HG03457 (cell line): ENCODE measurements at regions not wholly inside any gene's neighbourhood (a gene's known extent, or its start where the extent isn't known, plus 50 kb on each side); places are given as distances from the start of the nearest gene placed in this dataset.

ENCODE experiments used
- ATAC-seq: cut with Tn5 transposase; IDR thresholded peaks from one replicate; pipeline ENCODE4 v1.9.1; 2021; ENCODE audit warnings: moderate number of reproducible peaks; ENCODE audit not compliant: unreplicated experiment

DNA sequence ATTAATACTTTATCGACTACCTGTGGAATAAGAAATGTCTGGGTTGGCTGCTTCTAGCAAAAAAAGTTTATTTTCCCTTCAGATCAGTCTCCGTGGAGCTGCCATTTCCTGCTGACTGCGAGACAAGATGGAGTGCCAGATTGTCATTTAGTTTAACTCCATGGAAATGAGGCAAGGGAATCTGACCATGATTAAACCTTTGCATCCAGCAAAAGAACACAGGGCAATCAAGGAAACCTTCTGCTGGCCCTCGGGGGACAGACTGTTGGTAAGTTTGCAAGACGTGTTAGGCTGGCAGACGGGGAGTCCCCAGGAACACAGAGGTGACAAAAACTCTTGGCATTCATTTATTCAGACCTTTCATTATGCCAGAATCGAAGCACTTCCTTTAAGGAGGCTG, 52.2 kb upstream of the SPACA1 start:
- no peak for ATAC-seq

DNA sequence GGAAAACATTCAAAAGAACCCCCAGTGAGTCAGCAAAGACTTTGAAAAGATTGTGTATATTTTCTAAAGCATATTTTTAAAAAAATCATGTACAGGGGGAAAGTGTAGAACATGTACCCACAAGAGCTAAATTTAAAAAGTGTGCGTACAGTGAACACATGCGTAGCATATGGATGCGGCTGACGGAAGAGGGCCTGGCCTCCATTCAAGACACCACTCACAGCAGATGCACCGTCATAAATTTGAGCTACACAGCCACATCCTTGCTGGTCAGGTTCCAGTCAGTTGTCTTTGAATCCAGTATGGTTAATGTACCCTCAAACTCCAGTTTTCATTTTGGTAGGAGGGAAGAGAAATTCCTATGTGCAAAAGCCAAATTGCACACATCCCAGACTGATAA, 54.3 kb upstream of the SPACA1 start:
- no peak for ATAC-seq

DNA sequence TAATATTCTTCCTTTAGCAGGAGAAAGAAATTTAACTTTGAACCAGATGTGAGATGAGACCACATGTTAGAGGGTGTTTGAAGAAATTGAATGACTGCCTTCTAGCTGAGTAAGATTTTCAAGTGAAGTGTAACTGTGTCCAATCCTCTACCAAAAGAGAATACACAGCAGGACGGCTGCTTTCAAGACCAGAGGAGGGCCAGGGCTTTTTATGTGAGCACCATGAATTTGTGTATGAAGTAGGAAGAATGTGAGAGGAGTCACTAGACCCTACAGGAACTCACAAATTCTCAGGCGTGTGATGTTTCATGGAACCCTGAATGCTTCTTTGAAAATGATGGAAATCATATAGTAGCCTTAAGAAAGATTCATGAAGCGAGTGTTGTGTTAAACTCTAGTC, 56.8 kb upstream of the SPACA1 start:
- no peak for ATAC-seq

DNA sequence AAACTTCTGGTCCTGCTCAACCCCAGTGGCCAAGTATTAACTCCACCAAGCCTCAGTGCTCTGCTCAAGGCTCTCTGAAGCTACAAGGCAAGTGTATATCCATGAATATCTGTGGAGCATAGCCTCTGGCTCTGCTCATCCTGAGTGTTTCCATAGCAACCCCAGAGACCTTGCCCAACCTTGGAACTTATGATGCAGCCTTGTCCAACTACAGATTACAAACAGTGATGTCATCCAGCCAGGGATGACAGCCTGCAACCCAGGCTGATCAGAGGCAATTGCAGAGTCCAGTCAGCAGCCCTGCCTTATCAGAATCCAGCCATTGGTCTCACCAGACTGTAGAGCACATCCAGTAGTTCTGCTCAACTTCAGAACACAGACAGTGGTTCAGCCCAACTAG, 65.5 kb upstream of the SPACA1 start:
- ATAC-seq = no peak

DNA sequence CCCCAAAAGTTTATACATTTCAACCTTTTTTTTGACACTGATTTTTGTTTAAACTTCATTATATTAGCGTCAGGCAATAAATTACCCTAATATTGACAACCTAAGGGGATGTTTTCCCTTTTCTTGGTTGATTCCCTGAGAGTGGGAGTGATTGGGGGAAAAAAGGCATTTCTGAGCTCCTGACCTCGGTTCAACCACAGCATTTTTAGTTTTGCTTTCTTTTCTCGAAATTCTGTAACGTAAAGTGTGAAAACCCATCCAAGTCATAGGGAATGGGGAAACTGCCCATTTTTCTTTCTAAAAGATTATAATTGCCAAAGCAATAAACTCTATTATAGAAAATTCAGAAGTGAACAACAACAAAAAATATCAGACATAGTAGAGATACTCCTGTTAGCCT, 67.9 kb upstream of the SPACA1 start:
- ATAC-seq = no peak

DNA sequence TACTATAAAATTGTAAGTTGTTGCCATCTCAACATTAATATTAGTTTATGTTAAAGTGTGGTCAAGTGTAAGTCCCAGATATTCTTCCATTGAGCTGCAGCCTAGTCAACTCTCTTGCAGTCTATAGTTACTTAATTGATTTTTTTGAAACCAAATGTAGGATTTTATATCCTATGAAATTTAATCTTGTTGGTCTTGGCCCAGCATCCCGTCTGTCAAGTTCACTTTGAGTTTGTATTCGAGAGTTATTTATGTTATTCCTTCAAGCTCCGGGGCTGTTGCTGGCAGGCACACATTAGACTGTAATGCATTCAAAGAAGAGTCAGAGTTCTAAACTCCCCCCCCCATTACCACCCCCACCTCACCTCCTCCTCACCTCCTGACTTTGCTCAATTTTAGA, 71.0 kb upstream of the SPACA1 start:
- no peak for ATAC-seq

DNA sequence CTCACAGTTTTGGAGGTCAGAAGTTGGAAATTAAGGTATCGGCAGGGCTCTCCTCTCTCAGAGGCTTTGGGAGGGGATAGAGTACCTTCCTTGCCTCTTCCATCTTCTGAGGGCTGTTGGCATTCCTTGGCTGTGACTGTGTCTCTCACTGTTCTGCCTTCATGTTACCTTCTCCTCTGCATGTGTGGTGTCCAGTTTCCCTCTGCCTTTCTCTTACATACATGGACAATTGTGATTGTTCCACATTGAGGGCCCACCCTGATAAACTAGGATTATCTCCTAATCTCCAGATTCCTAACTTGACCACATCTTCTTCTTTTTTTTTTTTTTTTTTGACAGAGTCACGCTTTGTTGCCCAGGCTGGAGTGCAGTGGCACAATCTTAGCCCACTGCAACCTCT, 72.1 kb upstream of the SPACA1 start:
- ATAC-seq = no peak

DNA sequence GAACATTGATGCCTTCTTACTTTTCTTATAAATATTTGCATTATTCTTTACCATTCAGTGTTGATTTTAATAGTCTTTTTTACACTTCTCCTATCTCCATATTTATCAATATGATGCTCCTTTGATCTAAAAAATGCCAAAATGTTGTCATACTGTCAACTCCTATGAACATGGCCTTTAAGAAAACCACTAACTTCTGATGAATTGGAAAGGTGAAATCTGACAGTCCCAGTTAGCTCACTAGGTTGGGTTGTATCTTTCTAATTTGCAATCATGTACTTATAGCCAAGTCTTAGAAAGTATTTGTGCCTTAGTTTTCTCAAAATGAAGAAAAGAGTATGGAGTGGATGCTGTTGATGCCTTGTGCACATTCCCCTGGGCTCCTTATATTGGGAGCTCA, 75.4 kb upstream of the SPACA1 start:
- ATAC-seq = no peak

DNA sequence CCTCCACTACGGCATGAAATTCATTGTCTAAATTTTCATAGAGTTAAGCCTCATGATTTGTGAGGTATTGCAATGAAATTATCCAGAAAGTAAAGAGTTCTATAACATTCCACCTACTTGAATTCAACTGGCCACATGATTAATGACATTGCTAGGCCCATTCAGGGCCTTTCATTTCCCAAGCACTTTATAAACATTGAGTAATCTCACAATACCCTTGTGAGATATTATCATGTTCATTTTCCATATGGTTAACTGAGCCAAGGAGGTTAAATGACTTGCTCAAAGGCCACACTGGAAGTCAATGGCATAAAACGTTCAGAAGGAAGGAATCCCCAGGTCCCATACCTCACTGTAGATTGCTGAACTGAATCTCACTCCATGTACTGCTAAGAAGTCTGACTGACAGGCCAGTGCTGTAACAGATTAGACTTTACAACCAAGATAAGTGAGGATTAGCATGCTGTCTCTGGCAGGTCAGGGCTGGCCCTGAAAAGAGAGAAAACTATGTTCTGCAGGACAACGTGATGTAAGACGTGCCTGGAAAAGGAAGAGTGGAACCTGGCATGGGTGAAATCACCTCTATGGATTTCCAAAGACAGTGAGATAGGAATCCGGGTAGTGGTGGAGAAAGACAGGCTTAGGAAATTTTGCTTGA, 75.9 kb upstream of the SPACA1 start:
- ATAC-seq = no peak

DNA sequence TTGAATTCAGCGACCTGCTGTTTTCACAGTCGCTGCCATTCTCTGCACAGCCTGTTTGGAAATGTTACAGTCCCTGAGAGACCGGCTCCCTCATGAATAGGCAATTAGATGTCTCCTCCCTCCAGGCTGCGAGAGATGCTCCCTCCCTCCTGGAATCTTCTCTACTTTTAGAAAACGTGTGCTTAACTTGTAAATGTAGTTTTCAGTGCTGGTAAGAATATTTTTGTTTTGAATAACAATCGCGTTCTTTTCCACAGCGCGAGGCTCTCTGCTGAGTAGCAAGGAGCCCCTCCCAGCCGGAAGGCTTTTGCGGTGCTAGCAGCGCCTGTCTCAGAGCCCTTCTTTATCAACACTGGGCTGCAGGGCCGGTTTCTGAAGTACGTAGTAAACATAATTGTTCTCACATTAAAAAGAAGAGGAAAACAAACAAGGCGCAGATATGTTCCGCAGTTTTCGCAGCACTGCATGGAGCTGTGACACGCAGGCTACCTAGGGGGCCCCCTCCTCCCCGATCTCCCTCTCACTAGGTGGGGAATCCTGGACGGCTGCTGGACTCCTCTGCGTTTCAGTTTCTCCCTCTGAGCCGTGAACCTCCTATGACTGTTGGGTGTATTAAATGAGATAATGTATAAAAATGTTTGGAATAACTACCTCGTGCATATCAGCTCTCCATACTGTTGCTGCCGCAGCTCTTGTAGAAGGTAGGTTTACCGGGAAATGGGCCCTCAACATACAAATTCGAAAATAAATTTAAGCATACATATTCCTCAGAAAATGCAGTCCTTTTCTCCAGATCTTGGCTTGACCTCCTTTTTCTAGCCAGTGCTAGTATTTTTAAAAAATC, 79.0 kb upstream of the SPACA1 start:
- no peak for ATAC-seq

DNA sequence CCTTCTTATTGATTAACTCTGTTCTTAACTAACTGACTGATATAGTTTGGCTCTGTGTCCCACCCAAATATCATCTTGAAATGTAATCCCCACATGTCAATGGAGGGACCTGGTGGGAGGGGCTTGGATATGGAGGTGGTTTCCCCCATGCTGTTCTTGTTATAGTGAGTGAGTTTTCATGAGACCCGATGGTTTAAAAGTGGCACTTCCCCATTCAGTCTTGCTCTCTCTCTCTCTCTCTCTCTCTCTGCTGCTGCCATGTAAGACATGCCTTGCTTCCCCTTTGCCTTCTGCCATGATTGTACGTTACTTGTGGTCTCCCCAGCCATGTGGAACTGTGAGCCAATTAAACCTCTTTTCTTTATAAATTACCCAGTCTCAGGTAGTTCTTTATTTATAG, 81.8 kb upstream of the SPACA1 start:
- ATAC-seq = no peak

DNA sequence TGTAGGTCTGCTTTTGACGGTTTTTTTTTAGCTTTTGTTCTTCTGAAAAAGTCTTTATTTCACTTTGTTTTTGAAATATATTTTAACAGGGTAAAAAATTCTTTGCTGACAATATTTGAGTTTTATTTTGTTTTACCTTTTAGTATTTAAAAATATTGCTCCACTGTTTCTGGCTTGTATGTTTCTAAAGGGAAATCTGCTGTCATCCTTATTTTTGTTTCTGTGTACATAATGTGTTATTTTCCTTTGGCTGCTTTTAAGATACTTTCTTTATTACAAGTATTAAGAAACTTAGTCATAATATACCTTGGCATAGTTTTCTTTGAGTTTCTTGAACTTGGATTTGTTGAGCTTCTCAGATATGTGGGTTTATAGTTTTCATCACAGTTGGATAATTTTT, 88.6 kb upstream of the SPACA1 start:
- no peak for ATAC-seq

DNA sequence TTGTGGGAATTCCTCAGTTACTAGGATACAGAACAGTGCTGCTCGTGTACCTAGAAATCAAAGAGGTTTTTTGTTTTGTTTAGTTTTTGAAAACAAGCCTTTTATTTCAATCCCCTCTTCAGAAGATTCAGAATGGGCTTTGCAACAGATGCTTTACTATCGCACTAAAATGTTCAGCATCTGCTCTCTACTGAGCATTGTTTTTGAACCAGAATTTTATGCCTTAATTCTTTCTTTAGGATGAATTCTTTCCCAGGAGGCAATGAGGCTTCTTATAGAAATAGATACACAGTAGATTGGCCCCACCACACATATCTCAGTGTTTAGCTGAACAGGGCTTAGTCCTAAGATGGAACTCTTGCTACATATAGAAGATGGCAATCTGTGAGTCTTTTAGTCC, 95.9 kb upstream of the SPACA1 start:
- ATAC-seq = no peak

DNA sequence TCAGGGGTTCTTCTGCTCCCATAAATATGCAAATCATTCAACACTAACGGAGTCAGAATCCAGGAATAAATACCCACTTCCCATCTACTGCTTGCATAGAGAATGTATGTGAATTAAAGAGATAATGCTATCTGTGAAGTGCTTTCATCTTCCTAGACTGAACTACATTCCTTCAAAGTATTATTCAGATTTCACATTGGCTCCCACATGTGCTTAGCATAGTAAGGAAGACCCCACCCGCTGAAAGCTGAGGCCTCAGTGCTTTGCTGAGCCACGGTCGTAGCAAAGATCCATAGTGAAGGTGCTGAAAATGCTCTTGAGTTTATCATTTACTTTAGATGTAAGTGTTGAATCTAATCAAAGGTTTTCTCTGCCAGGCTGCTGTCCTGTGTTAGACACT, 97.0 kb upstream of the SPACA1 start:
- ATAC-seq = no peak

DNA sequence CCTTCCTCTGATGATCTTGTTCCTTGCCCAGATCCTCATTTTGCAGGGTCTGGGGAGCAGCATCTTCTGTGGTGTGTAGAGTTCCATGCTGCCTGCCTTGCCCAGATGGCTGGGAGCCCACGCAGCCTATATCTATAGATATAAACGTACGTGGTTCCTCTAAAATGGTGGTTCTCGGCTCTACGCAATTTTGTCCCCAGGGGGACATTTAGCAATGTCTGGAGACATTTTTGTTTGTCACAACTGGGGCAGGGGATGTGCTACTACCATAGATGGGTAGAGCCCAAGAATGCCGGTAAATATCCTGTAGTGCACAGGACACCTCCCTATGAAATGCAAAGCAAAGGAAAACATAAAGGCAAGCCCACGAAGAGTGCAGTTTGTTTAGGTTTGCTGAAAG, 98.4 kb upstream of the SPACA1 start:
- no peak for ATAC-seq

DNA sequence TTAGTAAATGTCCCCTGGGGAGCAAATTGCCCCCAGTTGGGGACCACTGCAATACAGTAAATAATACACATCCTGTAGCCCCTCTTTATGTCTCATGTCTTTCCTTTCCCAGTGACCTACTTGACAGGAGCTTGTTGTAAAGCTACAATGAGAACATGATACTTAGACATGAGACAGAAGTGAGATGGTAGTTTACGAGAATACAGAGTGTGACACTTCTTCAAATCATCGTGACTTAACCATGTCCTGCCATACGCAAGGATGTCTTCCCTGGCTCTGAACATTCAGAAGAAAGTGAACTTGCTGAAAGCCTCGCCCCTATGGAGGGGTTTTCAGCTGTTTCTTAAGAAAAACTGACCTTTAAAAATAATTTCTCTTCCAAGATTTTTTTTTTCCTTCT, 101.0 kb upstream of the SPACA1 start:
- no peak for ATAC-seq

DNA sequence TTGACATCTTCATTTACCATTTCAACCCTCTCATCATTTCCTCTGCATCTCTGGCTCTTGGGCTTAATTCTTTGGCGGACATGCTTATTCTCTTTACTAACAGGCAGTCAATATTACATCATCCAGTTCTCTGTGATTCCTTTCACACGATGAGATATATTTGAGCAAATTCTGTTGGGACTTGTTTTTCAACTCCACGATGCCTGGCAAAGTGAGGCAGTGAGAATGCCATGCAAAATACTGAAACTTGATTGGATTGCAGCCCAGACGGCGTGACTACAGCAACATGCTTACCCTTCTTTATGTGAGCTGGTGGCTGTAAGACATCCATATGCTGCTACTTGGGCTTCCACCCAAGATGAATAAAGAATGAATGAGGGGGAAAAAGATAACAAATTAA, 101.7 kb upstream of the SPACA1 start:
- ATAC-seq = no peak

DNA sequence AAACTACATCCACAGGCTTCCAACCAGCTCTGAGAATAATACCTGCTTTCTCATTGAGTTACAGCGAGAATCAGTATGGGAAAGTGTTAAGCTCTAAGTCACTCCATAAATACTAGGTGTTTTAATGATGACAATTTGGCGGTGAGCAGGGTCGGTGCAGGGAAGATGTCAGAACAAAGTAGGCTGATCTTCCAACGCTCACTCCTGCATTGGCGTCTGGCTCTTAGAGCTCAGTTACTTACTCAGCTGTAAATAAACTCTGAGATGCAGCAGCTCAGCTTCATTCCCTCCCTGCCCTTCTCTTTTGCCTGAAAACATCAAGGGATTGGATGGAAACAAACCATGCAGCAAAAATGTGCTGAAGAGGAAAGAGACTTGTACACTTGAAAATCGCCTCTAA, 102.5 kb upstream of the SPACA1 start:
- ATAC-seq = no peak

DNA sequence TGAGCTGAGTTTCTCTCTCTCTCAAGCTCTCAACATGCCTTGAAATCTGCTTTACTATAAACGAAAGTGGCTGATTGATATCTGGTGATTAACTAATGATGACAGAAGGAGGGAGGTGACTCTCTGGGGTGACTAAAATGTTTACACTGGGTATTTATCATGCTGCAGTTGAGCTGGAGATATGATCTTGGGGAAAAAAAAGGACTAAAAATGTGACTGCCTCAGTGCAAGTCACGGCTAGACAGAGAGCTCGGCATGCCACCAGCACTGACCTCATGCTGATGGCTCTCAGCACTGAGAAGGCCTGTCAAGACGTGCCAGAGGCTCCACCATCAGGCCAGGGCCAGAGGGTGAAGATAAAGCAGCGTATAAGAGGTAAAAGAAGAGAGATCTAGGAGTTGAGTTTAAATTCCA, 103.1 kb upstream of the SPACA1 start:
- ATAC-seq = no peak

DNA sequence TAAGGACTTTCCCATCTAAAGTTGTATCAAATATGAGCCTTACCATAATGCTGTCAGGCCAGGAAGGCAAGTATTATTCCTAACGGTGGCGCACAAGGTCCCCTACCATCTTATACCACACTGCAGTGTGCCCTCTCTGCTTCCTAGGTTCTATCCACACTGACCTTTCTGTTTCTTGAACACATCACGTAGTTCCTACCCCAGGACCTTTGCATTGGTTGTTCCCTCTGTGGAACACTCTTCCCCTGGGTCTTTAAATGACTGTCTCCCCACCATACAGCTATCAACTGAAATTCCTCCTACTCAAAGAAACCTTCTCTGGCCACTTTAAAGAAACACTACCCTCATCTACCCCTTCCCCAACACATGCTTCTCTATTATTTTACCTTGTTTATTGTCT, 104.5 kb upstream of the SPACA1 start:
- ATAC-seq = no peak

DNA sequence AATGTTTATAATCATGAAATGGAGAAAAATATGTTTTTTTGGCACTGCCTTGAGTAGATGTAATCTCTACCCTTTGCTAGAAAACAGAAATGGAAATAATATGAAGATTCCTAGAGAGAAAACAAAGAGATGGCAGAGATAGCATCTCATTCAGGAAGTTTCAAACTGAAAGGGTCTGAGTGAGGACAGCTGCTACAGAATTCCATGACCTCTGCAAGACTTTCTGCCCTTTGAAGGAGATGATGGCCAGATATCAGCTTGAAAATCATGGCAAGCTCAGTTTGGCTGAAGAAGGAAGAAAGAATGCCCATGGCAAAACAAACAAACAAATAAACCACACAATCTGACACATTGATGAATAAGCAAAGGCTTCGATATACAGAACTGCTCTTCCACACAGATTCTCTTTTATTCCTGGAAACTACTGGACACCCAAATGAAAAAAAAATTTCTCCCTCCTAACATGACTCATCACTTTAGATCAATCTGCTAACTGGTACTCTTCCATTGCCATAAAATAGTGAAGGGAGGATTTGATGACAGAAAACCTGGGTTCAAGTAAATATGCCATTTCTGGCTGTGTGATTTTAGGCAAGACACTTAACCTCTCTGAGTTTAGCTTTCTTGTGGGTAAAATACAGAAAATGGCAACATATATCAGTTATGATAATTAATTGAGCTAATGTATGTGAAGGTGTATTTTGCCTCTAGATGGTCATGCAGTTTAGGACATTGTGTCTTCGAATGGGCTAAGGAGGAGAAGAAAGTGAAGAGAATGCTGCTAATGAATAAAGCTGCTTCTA, 105.9 kb upstream of the SPACA1 start:
- no peak for ATAC-seq

DNA sequence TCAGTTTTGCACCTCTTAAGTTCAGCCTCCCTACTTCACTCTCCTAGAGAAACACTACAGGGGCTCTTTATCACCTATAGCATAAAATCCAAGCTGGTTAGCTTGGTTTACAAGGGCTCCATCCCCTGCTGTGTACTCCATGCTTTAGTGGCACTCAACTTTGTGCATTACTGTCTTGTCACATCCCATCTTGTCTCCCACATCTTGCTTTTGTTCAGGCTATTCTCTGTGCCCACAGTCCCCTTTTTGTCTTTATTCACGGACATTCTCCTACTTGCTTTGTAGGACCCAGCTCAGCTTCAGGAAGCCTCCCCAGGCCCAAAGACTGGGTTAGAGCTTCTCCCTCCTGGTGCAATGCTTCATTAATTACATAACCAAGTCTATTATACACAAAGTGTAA, 107.9 kb upstream of the SPACA1 start:
- no peak for ATAC-seq
